ENCODE measurements at regions not wholly inside any gene's neighbourhood (a gene's known extent, or its start where the extent isn't known, plus 50 kb on each side); places are given as distances from the start of the nearest gene placed in this dataset. TPM values are rescaled to one million over a fixed set of nuclear protein-coding genes. Genes with fewer than 3 reads are reported as not detected.

- H3K4me3 ChIP-seq (replicated peaks; ENCODE audit: insufficient read depth, low read length): no peak overlapping the region
- no peak for DNase-seq (ENCODE audit: low read depth in 1 of 2, low spot score in 1 of 2)
- TF ChIP-seq POLR2AphosphoS5 (IDR thresholded peaks at IDR 0.05; ENCODE audit: low read depth) (no peak), CTCF (IDR thresholded peaks at IDR 0.05; ENCODE audit: insufficient read depth, low read length) (no peak), SPI1 (IDR thresholded peaks at IDR 0.05; ENCODE audit: borderline replicate concordance, low read depth) (no peak)
These were observed 51.0 kb upstream of the MYL2 start for GRCh38 chr12:110971189-110971920.

More at GRCh38 chr12:110971189-110971920, 51.0 kb upstream of the MYL2 start:
- Histone ChIP-seq H3K27me3 (ENCODE audit: insufficient read depth, poor library complexity, severe bottlenecking) (no peaks in the 10 kb centered on the region), H3K27ac (replicated peaks) (no peak overlapping the region)

Small RNA genes in the stretch of these regions (microRNA-seq; reads per million reads assigned to microRNA genes)
- gene MIR6760: not detected

All from HL-60 (cell line).